GM19463 (cell line): ENCODE measurements at regions not wholly inside any gene's neighbourhood (a gene's known extent, or its start where the extent isn't known, plus 50 kb on each side); places are given as distances from the start of the nearest gene placed in this dataset.

Source experiments
- ATAC-seq: cut with Tn5 transposase; IDR thresholded peaks from one replicate; pipeline ENCODE4 v1.9.1; 2021; ENCODE audit warnings: mild to moderate bottlenecking, moderate library complexity; ENCODE audit not compliant: unreplicated experiment

- ATAC-seq: no peak
These were observed 192.2 kb downstream of the MAF start for GRCh38 chr16:79408355-79408754.

GRCh38 chr16:79407461-79408135 is 192.9 kb downstream of the MAF start:
- no peak for ATAC-seq

GRCh38 chr16:79407005-79407404 is 193.5 kb downstream of the MAF start:
- no peak for ATAC-seq

GRCh38 chr16:79404571-79404970 is 196.0 kb downstream of the MAF start:
- no peak for ATAC-seq

GRCh38 chr16:79403534-79403933 is 197.0 kb downstream of the MAF start:
- ATAC-seq: no peak

GRCh38 chr16:79402920-79403319 is 197.6 kb downstream of the MAF start:
- ATAC-seq: no peak

GRCh38 chr16:79402356-79402755 is 198.2 kb downstream of the MAF start:
- no peak for ATAC-seq

- ATAC-seq: no peak
These were observed 198.8 kb downstream of the MAF start for GRCh38 chr16:79401782-79402181.

- ATAC-seq: no peak
These were observed 199.4 kb downstream of the MAF start for GRCh38 chr16:79401157-79401556.

GRCh38 chr16:79400462-79401149 is 199.9 kb downstream of the MAF start:
- ATAC-seq: no peak

GRCh38 chr16:79395591-79395990 is 204.9 kb downstream of the MAF start:
- no peak for ATAC-seq

GRCh38 chr16:79394206-79394605 is 206.3 kb downstream of the MAF start:
- ATAC-seq: no peak

GRCh38 chr16:79393564-79393963 is 207.0 kb downstream of the MAF start:
- ATAC-seq: no peak

- no peak for ATAC-seq
These were observed 207.4 kb downstream of the MAF start for GRCh38 chr16:79393127-79393526.

- no peak for ATAC-seq
These were observed 208.5 kb downstream of the MAF start for GRCh38 chr16:79392081-79392480.

GRCh38 chr16:79391395-79391794 is 209.1 kb downstream of the MAF start:
- ATAC-seq: no peak

- ATAC-seq: no peak
These were observed 210.0 kb downstream of the MAF start for GRCh38 chr16:79390481-79391051.

GRCh38 chr16:79388396-79388795 is 212.1 kb downstream of the MAF start:
- no peak for ATAC-seq

- no peak for ATAC-seq
These were observed 214.2 kb downstream of the MAF start for GRCh38 chr16:79386299-79386698.

- ATAC-seq: no peak
These were observed 218.9 kb downstream of the MAF start for GRCh38 chr16:79381603-79382042.

- no peak for ATAC-seq
These were observed 219.4 kb downstream of the MAF start for GRCh38 chr16:79380995-79381602.

- no peak for ATAC-seq
These were observed 221.4 kb downstream of the MAF start for GRCh38 chr16:79379095-79379494.
